Ascending aorta (tissue), 2 donors: ENCODE measurements at regions not wholly inside any gene's neighbourhood (a gene's known extent, or its start where the extent isn't known, plus 50 kb on each side); places are given as distances from the start of the nearest gene placed in this dataset.

Experiments
- DNase-seq, 2 donors: peaks; one replicate each; pipeline ENCODE4 v3.0.0-alpha.2; 2019; ENCODE audit warnings: low spot score in 2 of 2
- H3K27ac ChIP-seq, 2 donors: fragments of 200-600 bp; sonication (generic); one replicate each; pipeline ENCODE4 v1.5.1; 2016 to 2017; ENCODE audit warnings: mild to moderate bottlenecking in 1 of 2
- H3K27me3 ChIP-seq: fragments of 200-600 bp; sonication (generic); one replicate; pipeline ENCODE4 v1.5.1; 2017
- H3K36me3 ChIP-seq, 2 donors: fragments of 200-600 bp; sonication (generic); one replicate each; pipeline ENCODE4 v1.5.1; 2016
- H3K4me1 ChIP-seq, 2 donors: fragments of 200-600 bp; sonication (generic); one replicate each; pipeline ENCODE4 v1.5.1; 2016 to 2017; ENCODE audit warnings: mild to moderate bottlenecking in 1 of 2
- H3K4me3 ChIP-seq, 2 donors: fragments of 200-600 bp; sonication (generic); one replicate each; pipeline ENCODE4 v1.5.1; 2016 to 2017; ENCODE audit warnings: mild to moderate bottlenecking in 1 of 2
- H3K9me3 ChIP-seq, 2 donors: fragments of 200-600 bp; sonication (generic); one replicate each; pipeline ENCODE4 v1.5.1; 2016
- intact Hi-C: fragments of 100-400 bp; cut with DNase I; formaldehyde crosslinking; loops from one replicate; pipeline ENCODE4 v1.15.1; 2023
- TF ChIP-seq, protein P1 (sequence below), 3 experiments: fragments of 200-600 bp in 2 of 3; fragments of 450-650 bp in 1 of 3; sonication (generic) in 2 of 3; IDR thresholded peaks; one replicate each; pipeline ENCODE4 v1.5.1; 2016 to 2019; ENCODE audit warnings: antibody characterized with exemption in 3 of 3, mild to moderate bottlenecking in 1 of 3, moderate library complexity in 1 of 3

DNA sequence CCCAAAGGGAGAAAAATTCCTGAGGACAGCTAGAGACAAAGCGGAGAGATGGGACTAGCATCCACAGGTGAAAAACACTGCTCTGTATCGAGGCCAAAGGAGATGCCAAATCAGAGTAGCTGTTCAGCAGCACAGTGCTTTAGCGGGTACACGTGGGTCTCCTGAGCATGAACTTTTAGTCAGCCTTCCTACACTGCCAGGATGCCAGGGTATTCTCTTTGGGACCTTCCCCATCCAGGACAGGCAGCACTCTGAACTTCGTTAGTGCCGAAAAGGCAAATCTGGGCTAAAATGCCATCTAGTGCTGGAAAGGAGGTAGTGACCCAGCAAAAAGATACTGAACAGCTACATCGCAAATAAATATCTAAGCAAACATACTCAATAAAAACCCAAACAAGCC lies 64.9 kb downstream of the C6orf58 start:
- intact Hi-C loops: no loop called here
- H3K36me3 ChIP-seq: no peaks in the 10 kb centered on the region
- TF ChIP-seq, protein P1, sequence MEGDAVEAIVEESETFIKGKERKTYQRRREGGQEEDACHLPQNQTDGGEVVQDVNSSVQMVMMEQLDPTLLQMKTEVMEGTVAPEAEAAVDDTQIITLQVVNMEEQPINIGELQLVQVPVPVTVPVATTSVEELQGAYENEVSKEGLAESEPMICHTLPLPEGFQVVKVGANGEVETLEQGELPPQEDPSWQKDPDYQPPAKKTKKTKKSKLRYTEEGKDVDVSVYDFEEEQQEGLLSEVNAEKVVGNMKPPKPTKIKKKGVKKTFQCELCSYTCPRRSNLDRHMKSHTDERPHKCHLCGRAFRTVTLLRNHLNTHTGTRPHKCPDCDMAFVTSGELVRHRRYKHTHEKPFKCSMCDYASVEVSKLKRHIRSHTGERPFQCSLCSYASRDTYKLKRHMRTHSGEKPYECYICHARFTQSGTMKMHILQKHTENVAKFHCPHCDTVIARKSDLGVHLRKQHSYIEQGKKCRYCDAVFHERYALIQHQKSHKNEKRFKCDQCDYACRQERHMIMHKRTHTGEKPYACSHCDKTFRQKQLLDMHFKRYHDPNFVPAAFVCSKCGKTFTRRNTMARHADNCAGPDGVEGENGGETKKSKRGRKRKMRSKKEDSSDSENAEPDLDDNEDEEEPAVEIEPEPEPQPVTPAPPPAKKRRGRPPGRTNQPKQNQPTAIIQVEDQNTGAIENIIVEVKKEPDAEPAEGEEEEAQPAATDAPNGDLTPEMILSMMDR (IDR thresholded peaks at IDR 0.05): peak in 2 of 3 experiments; percentile 9 to 37

More for the DNA sequence above, 64.9 kb downstream of the C6orf58 start:
- Histone ChIP-seq H3K4me3 (no peak overlapping the region), H3K27me3 (no peaks in the 10 kb centered on the region), H3K9me3 (no peaks in the 10 kb centered on the region), H3K4me1 (no peaks in the 10 kb centered on the region), H3K27ac (no peak overlapping the region)
- no peak for DNase-seq
